ENCODE measurements at regions not wholly inside any gene's neighbourhood (a gene's known extent, or its start where the extent isn't known, plus 50 kb on each side); places are given as distances from the start of the nearest gene placed in this dataset.

DNA sequence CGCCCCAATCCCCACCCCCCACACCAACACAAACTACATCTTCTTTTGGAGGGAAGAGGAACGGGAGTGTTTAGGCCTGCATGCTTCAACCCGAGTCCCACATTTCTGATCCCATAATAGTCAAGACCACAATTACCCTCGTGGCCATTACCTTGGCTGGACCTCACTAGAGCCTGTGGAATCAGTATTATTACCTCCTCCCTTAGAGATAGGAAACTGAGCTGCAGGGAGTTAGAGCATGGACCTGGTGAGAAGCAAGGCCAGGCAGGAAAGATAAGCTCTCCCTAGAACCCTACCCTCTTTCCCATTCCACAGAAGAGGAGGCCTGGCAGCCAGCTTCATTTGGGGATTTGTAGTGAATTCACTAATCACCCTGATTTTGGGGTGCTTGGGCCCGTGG, 74.1 kb downstream of the NCR2 start:
- TF ChIP-seq CTCF (IDR thresholded peaks at IDR 0.05), result no peak
- TF ChIP-seq POLR2A (IDR thresholded peaks at IDR 0.05), result no peak

Data from suprapubic skin (tissue), 3 donors.